ENCODE measurements at regions not wholly inside any gene's neighbourhood (a gene's known extent, or its start where the extent isn't known, plus 50 kb on each side); places are given as distances from the start of the nearest gene placed in this dataset.

- Histone ChIP-seq H3K79me2 (ENCODE audit: control insufficient read depth, insufficient read depth, low read length) (no peaks in the 10 kb centered on the region), H3K4me1 (ENCODE audit: control insufficient read depth, extremely low read depth, insufficient read depth, low read length) (peaks cover 6% of the 10 kb centered on the region), H3K27ac (ENCODE audit: control insufficient read depth, insufficient read depth, low read length) (no peak overlapping the region), H3K27me3 (ENCODE audit: control insufficient read depth, extremely low read depth, insufficient read depth, low read length) (no peaks in the 10 kb centered on the region), H2AFZ (ENCODE audit: control insufficient read depth, low read length) (no peak overlapping the region), H3K9ac (ENCODE audit: control insufficient read depth, extremely low read depth, insufficient read depth, low read length) (no peak overlapping the region), H3K4me2 (ENCODE audit: control insufficient read depth, extremely low read depth, insufficient read depth, low read depth, low read length) (no peak overlapping the region), H4K20me1 (ENCODE audit: control insufficient read depth, extremely low read depth, insufficient read depth, low read length) (no peaks in the 10 kb centered on the region), H3K4me3 (ENCODE audit: control insufficient read depth in 2 of 3, extremely low read depth in 1 of 3, insufficient read depth in 2 of 3, low read depth in 1 of 3, low read length in 3 of 3) (no peak overlapping the region), H3K9me1 (ENCODE audit: control insufficient read depth, extremely low read depth, insufficient read depth, low read length) (no peaks in the 10 kb centered on the region), H3K36me3 (ENCODE audit: control insufficient read depth in 2 of 2, extremely low read depth in 1 of 2, insufficient read depth in 2 of 2, low read length in 2 of 2) (no peaks in the 10 kb centered on the region), H3K9me3 (ENCODE audit: control insufficient read depth, low read depth, low read length) (no peaks in the 10 kb centered on the region)
- no peak for TF ChIP-seq CTCF (optimal IDR thresholded peaks at IDR 0.05 in 1 of 3, IDR thresholded peaks at IDR 0.05 in 1 of 3, conservative IDR thresholded peaks at IDR 0.05 in 1 of 3; ENCODE audit: extremely low read depth in 1 of 3, insufficient read depth in 2 of 3, low read length in 3 of 3)
- TF ChIP-seq EZH2 (IDR thresholded peaks at IDR 0.05; ENCODE audit: low read length) = no peak
- dilution Hi-C loops (cut with MboI; ENCODE audit: extremely low pct_ligation_motif_present, low sequenced_read_pairs) = no loop called here
- no peak for DNase-seq (ENCODE audit: low read depth, low spot score)
- FAIRE-seq = no peak
Measured at GRCh38 chr21:27586986-27587385, 620.1 kb upstream of the ADAMTS5 start.

GRCh38 chr21:27586326-27586725 lies 619.4 kb upstream of the ADAMTS5 start:
- dilution Hi-C loops (cut with MboI; ENCODE audit: extremely low pct_ligation_motif_present, low sequenced_read_pairs) = no loop called here
- no peak overlapping the region for H2AFZ ChIP-seq (ENCODE audit: control insufficient read depth, low read length)
- no peak overlapping the region for H3K4me2 ChIP-seq (ENCODE audit: control insufficient read depth, extremely low read depth, insufficient read depth, low read depth, low read length)
- H3K36me3 ChIP-seq (ENCODE audit: control insufficient read depth in 2 of 2, extremely low read depth in 1 of 2, insufficient read depth in 2 of 2, low read length in 2 of 2) = no peaks in the 10 kb centered on the region
- no peaks in the 10 kb centered on the region for H4K20me1 ChIP-seq (ENCODE audit: control insufficient read depth, extremely low read depth, insufficient read depth, low read length)
- no peak overlapping the region for H3K27ac ChIP-seq (ENCODE audit: control insufficient read depth, insufficient read depth, low read length)
- no peak overlapping the region for H3K4me3 ChIP-seq (ENCODE audit: control insufficient read depth in 2 of 3, extremely low read depth in 1 of 3, insufficient read depth in 2 of 3, low read depth in 1 of 3, low read length in 3 of 3)
- H3K4me1 ChIP-seq (ENCODE audit: control insufficient read depth, extremely low read depth, insufficient read depth, low read length) = peaks cover 9% of the 10 kb centered on the region
- H3K27me3 ChIP-seq (ENCODE audit: control insufficient read depth, extremely low read depth, insufficient read depth, low read length) = no peaks in the 10 kb centered on the region
- H3K9ac ChIP-seq (ENCODE audit: control insufficient read depth, extremely low read depth, insufficient read depth, low read length) = no peak overlapping the region
- H3K79me2 ChIP-seq (ENCODE audit: control insufficient read depth, insufficient read depth, low read length) = no peaks in the 10 kb centered on the region
- DNase-seq (ENCODE audit: low read depth, low spot score) = no peak
- no peak for FAIRE-seq
- H3K9me1 ChIP-seq (ENCODE audit: control insufficient read depth, extremely low read depth, insufficient read depth, low read length) = no peaks in the 10 kb centered on the region
- H3K9me3 ChIP-seq (ENCODE audit: control insufficient read depth, low read depth, low read length) = no peaks in the 10 kb centered on the region
- TF ChIP-seq EZH2 (IDR thresholded peaks at IDR 0.05; ENCODE audit: low read length) = no peak
- TF ChIP-seq CTCF (optimal IDR thresholded peaks at IDR 0.05 in 1 of 3, IDR thresholded peaks at IDR 0.05 in 1 of 3, conservative IDR thresholded peaks at IDR 0.05 in 1 of 3; ENCODE audit: extremely low read depth in 1 of 3, insufficient read depth in 2 of 3, low read length in 3 of 3) = no peak
